ENCODE measurements at regions not wholly inside any gene's neighbourhood (a gene's known extent, or its start where the extent isn't known, plus 50 kb on each side); places are given as distances from the start of the nearest gene placed in this dataset.

- no peak for DNase-seq (ENCODE audit: low read depth in 2 of 2)
Observed at GRCh38 chr2:12930391-12930790, 213.7 kb downstream of the TRIB2 start.

- no peak for DNase-seq (ENCODE audit: low read depth in 2 of 2)
Observed at GRCh38 chr2:12931186-12931844, 214.6 kb downstream of the TRIB2 start.

DNA sequence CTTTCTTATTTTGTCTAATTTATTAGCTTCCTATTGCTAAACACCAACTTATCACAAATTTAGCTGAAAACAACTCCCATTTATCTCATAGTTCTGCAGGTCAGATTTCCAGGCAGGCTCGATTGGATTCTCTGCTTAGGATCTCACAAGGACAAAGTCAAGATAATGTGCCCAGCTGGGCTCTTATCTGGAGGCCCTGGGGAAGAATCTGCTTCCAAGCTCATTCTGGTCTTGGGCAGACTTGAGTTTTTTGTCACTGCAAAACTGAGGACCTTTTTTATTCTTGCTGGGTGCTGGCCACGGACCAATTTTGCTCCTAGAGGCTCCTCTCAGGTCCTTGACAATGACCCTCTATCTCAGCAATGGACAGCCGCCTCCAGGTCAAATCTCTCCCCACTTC is 215.5 kb downstream of the TRIB2 start:
- DNase-seq (ENCODE audit: low read depth in 2 of 2), result no peak

- no peak for DNase-seq (ENCODE audit: low read depth in 2 of 2)
Observed at GRCh38 chr2:12934146-12934756, 217.5 kb downstream of the TRIB2 start.

GRCh38 chr2:12935222-12935621 is 218.5 kb downstream of the TRIB2 start:
- no peak for DNase-seq (ENCODE audit: low read depth in 2 of 2)

DNA sequence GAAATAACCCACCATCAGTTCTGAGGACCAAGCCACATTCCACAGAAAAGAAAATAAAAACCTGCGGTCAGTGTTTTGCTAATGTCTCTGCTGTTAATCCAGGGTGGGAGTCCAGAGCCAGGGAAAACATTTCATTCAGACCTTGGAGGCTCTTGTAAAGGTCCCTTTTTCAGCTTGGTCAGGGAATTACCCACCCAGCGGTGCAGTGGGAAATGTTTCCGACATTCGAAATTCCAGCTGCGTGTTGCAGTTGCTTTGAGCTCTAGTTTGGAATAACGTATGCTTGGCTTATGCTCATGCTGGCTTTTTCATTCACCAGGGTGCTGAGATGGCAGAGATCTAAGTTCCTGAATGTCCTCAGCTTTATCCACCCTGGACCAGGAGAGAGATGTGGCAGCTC is 219.1 kb downstream of the TRIB2 start:
- DNase-seq (ENCODE audit: low read depth in 2 of 2), result no peak

DNA sequence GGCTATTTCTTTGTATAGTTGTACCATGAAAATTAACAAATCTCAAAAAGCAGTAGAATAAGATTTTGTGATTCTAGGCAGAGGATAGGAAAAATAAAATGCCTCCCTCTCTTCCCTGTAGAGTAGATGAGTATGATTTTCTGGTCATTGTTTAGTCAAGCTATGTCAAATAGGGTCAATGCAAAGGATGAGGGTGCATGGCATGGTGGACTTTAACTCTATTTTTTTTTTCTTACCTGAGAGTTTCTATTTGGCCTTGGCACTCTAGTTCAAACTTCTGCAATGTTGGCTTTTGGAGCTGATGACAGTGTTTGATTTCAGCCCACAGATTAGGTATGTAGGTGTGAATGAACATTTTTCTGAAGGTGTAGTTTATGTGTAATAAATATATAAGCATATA is 224.5 kb downstream of the TRIB2 start:
- no peak for DNase-seq (ENCODE audit: low read depth in 2 of 2)

DNA sequence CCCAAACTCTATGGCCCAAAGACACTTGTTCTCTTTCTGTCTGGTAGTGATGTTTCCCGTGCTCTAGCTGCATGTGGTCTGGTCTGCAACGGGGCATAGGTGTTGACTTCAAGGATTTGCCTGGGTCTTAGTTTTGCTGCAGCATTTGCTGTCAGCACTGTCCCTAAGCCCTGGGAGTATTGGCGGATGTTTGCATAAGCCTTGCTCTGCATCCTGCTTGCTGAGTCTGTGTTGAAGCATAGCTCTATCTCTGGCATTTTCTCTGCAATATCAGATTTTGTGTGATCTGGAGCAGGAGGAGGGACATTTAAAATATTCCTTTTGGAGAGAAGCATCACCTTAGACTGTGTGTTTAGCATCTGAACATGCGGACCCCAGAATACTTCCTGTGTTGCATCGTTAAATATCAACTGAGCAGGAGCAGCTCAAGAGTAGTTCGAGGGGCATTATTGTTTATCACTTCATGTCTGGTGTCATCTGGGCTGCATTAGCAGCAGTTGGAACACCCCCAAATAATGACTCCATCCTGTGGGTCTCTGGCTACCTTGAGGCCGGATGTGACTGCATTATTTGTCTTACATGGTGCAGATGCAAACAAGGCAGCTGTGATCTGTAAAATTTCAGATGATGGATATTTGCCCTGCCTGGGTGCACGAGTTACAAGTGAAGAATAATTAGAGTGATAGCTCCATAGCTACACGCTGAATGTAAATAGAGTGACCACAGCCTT is 231.7 kb downstream of the TRIB2 start:
- no peak for DNase-seq (ENCODE audit: low read depth in 2 of 2)

DNA sequence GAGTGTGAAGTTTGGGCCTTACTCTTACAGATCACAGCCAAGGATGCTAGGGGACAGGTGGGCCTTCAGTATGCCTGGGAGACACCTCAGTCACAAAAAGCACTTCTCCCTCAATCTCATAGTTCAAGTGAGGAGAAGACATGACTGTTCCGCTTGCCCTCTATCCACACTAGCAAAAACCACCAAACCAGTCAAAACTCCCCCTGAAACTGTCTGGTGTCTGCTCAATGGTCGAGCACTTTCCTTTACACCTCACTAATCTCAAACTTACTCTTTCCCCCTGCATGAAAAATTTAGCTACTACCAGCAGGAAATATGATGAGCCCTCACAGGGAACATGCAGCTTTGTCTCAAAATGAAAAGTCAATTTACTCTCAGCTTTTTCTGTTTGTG is 232.2 kb downstream of the TRIB2 start:
- DNase-seq (ENCODE audit: low read depth in 2 of 2), result no peak

DNA sequence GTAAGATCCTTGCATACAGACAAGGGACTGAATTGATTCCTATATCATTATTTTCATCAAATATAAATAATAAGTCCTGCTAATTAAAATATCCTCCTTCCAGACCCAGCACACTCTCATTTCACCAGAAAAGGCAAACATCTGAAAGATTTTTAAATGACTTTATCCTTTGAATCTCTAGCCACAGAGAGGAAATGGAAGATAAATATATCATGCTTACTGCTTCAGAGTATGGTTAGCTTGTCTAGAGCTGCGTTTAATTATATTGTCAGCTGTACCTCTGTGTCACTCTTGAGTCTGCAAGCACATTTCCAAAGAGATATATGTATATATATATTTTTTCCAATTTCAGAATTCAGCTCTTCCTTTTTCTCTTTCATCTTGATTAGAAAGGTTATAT is 232.7 kb downstream of the TRIB2 start:
- no peak for DNase-seq (ENCODE audit: low read depth in 2 of 2)

GRCh38 chr2:12950174-12950573 is 233.4 kb downstream of the TRIB2 start:
- DNase-seq (ENCODE audit: low read depth in 2 of 2), result no peak

- no peak for DNase-seq (ENCODE audit: low read depth in 2 of 2)
Observed at GRCh38 chr2:12950957-12951656, 234.4 kb downstream of the TRIB2 start.

- no peak for DNase-seq (ENCODE audit: low read depth in 2 of 2)
Observed at GRCh38 chr2:12951657-12951973, 234.9 kb downstream of the TRIB2 start.

GRCh38 chr2:12953596-12953995 is 236.9 kb downstream of the TRIB2 start:
- DNase-seq (ENCODE audit: low read depth in 2 of 2), result no peak

GRCh38 chr2:12955864-12956263 is 239.1 kb downstream of the TRIB2 start:
- DNase-seq (ENCODE audit: low read depth in 2 of 2), result no peak

- DNase-seq (ENCODE audit: low read depth in 2 of 2), result no peak
Observed at GRCh38 chr2:12957251-12957650, 240.5 kb downstream of the TRIB2 start.

DNA sequence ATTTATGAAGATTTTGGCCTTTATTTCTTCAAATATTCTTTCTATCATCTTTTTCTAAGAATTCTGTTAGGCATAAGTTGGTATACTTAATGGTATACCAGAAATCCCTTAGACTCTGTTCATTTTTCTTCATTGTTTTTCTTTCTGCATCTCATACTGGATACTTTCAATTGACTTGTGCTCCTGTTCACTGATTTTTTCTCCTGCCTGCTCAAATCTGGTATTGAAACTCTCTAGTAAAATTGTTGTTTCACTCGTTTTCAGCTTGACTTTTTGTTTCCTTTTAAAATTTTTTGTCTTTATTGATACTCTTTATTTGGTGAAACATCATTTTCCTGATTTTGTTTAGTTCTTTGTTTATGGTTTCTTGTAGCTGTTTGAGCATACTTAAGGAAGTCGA is 243.2 kb downstream of the TRIB2 start:
- no peak for DNase-seq (ENCODE audit: low read depth in 2 of 2)

DNA sequence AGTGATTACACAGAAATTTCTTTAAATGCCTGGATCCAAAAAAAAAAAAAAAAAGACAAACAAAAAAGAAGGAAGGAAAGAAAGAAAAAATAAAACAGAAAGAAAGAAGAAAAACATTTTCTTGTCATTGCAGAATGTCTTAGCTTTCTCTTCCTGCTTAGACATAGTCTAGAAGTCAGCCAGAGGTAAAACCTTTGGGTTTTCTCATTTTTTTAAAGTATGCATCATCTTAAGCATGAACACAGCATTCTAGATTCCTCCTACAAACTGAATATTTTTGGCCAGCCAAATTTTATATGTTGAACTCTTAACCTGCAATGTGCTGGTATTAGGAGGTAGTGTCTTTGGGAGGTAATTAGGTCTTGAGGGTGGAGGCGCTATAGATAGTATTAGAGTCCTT is 243.9 kb downstream of the TRIB2 start:
- DNase-seq (ENCODE audit: low read depth in 2 of 2), result no peak

DNA sequence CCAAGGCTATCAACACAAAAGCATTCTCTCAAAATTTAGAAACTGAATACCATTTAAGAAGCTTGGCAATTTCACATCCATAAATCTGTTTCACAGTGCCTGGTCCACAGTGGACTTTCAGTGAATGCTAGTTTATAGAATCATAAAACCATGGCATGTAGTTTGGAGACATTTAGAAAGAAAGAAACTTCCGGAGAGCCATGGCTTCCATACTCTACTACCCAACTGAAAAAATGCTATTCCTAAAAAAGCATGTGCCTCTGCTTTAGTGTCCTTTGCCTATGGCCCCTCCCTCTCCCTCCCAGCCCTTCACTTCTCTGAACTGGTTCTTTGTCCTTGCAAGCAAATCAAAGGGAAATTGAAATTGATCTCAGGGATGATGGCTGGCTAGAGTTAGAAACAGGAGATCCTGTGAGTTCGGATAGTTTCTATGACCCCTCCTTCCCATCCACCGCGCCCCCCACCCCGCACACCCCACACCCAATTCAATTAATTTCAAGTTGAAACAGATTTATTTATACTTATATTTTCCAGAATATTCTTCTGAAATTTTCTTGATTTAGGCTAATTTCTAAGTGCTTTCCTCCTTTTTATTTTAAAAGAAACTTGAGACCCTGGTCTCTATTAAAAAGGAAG is 248.3 kb downstream of the TRIB2 start:
- DNase-seq (ENCODE audit: low read depth in 2 of 2), result no peak

GRCh38 chr2:12965540-12966269 is 249.0 kb downstream of the TRIB2 start:
- DNase-seq (ENCODE audit: low read depth in 2 of 2), result no peak

GRCh38 chr2:12967804-12968203 is 251.1 kb downstream of the TRIB2 start:
- DNase-seq (ENCODE audit: low read depth in 2 of 2), result no peak

DNA sequence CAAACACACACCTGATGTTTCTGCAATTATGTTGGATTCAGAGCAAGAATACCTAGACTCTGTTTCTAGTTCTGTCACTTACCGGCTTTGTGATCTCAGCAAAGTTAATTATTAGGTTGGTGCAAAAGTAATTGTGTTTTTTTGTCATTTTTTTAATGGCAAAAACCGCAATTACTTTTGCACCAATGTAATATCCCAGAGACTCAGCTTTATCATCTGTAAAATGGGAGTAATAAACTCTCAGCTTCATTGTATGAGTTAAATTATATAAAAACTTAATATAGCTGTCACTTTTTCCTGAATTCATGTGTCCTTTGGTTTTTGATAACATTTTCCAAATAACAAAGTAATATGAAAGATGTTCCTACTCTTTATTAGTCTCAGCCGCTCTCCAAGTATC is 251.7 kb downstream of the TRIB2 start:
- DNase-seq (ENCODE audit: low read depth in 2 of 2), result no peak

Data from activated CD8-positive, alpha-beta memory T cell treated with anti-CD3 and anti-CD28 coated beads for 4 hours (primary cell).